AG10803 (cell line): ENCODE measurements at regions not wholly inside any gene's neighbourhood (a gene's known extent, or its start where the extent isn't known, plus 50 kb on each side); places are given as distances from the start of the nearest gene placed in this dataset.
"Not testable (repeated sequence)": the region's sequence is repeated elsewhere in the genome, so short reads cannot be mapped to it uniquely, and the experiment has no call there.

Experiments used
- DNase-seq: peaks from one replicate; pipeline ENCODE4 v3.0.0; 2010; ENCODE audit warnings: low read depth
- H3K4me3 ChIP-seq: 2 replicates; pipeline ENCODE4 v1.5.1; 2011; ENCODE audit warnings: mild to moderate bottlenecking, low read length, control low read depth
- CTCF ChIP-seq: conservative IDR thresholded peaks from 2 replicates; pipeline ENCODE4 v1.5.1; 2011; ENCODE audit warnings: mild to moderate bottlenecking, low read length, control low read depth, inconsistent platforms

DNA sequence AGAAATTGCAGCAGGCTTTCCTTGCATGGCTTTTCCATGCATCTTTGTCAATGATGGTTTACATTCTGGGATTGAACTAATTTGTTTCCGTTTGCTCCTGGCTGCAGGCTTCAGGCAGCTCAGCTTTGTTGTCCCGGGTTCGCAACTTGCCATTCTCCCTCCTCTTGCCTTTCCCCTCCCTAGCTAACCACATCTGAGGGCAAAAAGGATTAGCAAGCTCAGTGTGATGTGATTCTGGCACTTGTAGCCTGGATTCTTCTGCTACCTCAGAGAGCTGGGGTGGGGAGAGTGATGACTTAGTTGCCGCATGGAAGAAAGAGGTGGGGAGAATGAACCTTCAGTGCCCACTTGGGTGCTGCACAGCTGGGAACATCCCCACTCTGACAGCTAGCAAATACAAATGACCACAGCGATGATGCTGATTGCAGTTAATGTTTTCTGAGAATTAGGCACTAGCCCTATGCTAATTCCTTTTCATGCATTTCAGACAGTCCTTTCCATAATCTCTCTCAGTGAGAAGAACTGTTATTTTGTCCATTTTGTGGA lies 120.2 kb upstream of the SALL1 start:
- no peak for DNase-seq
- TF ChIP-seq CTCF = no peak
- H3K4me3 ChIP-seq = no peak overlapping the region

- no peak for DNase-seq
- no peak for TF ChIP-seq CTCF
Observed at GRCh38 chr16:51268237-51268636, 117.2 kb upstream of the SALL1 start.

GRCh38 chr16:51267681-51268080 lies 116.6 kb upstream of the SALL1 start:
- no peak for TF ChIP-seq CTCF
- no peak overlapping the region for H3K4me3 ChIP-seq
- no peak for DNase-seq

More at GRCh38 chr16:51268237-51268636, 117.2 kb upstream of the SALL1 start:
- H3K4me3 ChIP-seq = no peak overlapping the region

DNA sequence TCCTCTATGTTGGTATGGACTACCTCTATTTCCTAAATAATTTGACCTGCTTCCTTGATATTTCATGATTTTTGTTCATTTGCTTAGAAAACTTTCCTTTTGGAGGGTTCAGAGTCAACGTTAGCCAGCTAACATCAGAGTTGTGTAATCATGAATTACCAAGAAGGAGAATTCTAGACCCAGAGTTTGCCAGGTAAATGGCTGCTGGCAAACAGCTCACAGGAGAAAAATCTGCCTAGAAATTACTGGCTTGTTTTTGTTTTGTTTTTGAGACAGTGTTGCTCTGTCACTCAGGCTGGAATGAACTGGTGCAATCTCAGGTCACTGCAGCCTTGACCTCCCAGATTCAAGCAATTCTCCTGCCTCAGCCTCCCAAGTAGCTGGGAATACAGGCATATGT lies 111.4 kb upstream of the SALL1 start:
- DNase-seq = no peak
- TF ChIP-seq CTCF = no peak
- H3K4me3 ChIP-seq = no peak overlapping the region

DNA sequence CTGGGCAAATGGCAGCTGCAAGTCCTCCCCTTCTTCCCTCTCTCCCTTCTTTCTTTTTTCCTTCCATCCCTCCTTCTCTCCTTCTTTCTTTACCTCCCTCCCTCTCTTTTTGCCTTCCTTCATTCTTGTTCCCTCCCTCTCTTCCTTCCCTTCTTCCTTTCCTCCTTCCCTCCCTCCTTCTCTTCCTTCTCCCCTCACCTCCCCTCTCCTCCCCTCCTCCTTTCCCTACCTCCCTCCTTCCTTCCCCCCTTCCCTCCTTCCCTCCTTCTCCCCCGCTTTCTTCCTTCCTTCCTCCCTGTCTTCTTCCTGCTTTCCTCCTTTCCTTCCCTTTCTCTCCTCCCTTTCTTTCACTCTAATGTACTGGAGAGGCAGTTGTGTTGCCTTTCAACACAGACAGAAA lies 110.8 kb upstream of the SALL1 start:
- TF ChIP-seq CTCF = no peak
- no peak for DNase-seq
- H3K4me3 ChIP-seq = no peak overlapping the region

GRCh38 chr16:51255349-51255972 lies 104.4 kb upstream of the SALL1 start:
- no peak for TF ChIP-seq CTCF
- H3K4me3 ChIP-seq = no peak overlapping the region
- DNase-seq = no peak

GRCh38 chr16:51254390-51254789 lies 103.3 kb upstream of the SALL1 start:
- H3K4me3 ChIP-seq, DNase-seq: not testable (repeated sequence)

GRCh38 chr16:51248217-51248616 lies 97.1 kb upstream of the SALL1 start:
- DNase-seq = no peak
- H3K4me3 ChIP-seq = no peak overlapping the region
- no peak for TF ChIP-seq CTCF
